T-helper 2 cell treated with Interferon-gamma antibody and Interleukin-4, amounts not matched to agents 5 μg/mL and 100 μg/mL, for 36 hours (primary cell): ENCODE measurements at regions not wholly inside any gene's neighbourhood (a gene's known extent, or its start where the extent isn't known, plus 50 kb on each side); places are given as distances from the start of the nearest gene placed in this dataset.

Source experiments
- DNase-seq: peaks from one replicate; pipeline ENCODE4 v3.0.0; 2021; ENCODE audit warnings: low spot score
- H3K27ac Mint-ChIP-seq: one replicate; pipeline ENCODE4 v1.8.0; 2021; ENCODE audit warnings: mild to moderate bottlenecking, mixed read lengths
- H3K27me3 Mint-ChIP-seq: one replicate; pipeline ENCODE4 v1.8.0; 2021; ENCODE audit warnings: low read depth, mixed read lengths
- H3K36me3 Mint-ChIP-seq: one replicate; pipeline ENCODE4 v1.8.0; 2021; ENCODE audit warnings: low read depth, mixed read lengths
- H3K4me1 Mint-ChIP-seq: one replicate; pipeline ENCODE4 v1.8.0; 2021; ENCODE audit warnings: low read depth, mixed read lengths
- H3K4me3 Mint-ChIP-seq: one replicate; pipeline ENCODE4 v1.8.0; 2022; ENCODE audit warnings: mild to moderate bottlenecking, moderate library complexity, mixed read lengths
- H3K9me3 Mint-ChIP-seq: one replicate; pipeline ENCODE4 v1.8.0; 2021; ENCODE audit warnings: mixed read lengths

GRCh38 chr18:47417807-47418206 is 166.3 kb upstream of the SKOR2 start:
- H3K9me3 Mint-ChIP-seq: no peaks in the 10 kb centered on the region
- peaks cover 21% of the 10 kb centered on the region for H3K27me3 Mint-ChIP-seq
- no peak for DNase-seq
- no peaks in the 10 kb centered on the region for H3K4me1 Mint-ChIP-seq
- H3K36me3 Mint-ChIP-seq: no peaks in the 10 kb centered on the region
- H3K4me3 Mint-ChIP-seq: no peak overlapping the region
- no peak overlapping the region for H3K27ac Mint-ChIP-seq

- Mint-ChIP-seq H3K27ac (no peak overlapping the region), H3K36me3 (no peaks in the 10 kb centered on the region), H3K9me3 (no peaks in the 10 kb centered on the region), H3K4me1 (no peaks in the 10 kb centered on the region), H3K4me3 (no peak overlapping the region), H3K27me3 (peaks cover 21% of the 10 kb centered on the region)
- no peak for DNase-seq
Observed at GRCh38 chr18:47415881-47416280, 164.4 kb upstream of the SKOR2 start.

- H3K4me1 Mint-ChIP-seq: no peaks in the 10 kb centered on the region
- no peaks in the 10 kb centered on the region for H3K36me3 Mint-ChIP-seq
- no peak for DNase-seq
- no peaks in the 10 kb centered on the region for H3K9me3 Mint-ChIP-seq
- H3K4me3 Mint-ChIP-seq: no peak overlapping the region
- peaks cover 13% of the 10 kb centered on the region for H3K27me3 Mint-ChIP-seq
- H3K27ac Mint-ChIP-seq: no peak overlapping the region
Observed at GRCh38 chr18:47413327-47413726, 161.9 kb upstream of the SKOR2 start.

GRCh38 chr18:47412924-47413323 is 161.5 kb upstream of the SKOR2 start:
- H3K4me3 Mint-ChIP-seq: no peak overlapping the region
- peaks cover 12% of the 10 kb centered on the region for H3K27me3 Mint-ChIP-seq
- no peaks in the 10 kb centered on the region for H3K36me3 Mint-ChIP-seq
- H3K27ac Mint-ChIP-seq: no peak overlapping the region
- DNase-seq: no peak
- H3K4me1 Mint-ChIP-seq: no peaks in the 10 kb centered on the region
- no peaks in the 10 kb centered on the region for H3K9me3 Mint-ChIP-seq

- H3K27me3 Mint-ChIP-seq: peaks cover 8% of the 10 kb centered on the region
- no peaks in the 10 kb centered on the region for H3K9me3 Mint-ChIP-seq
- H3K4me3 Mint-ChIP-seq: no peak overlapping the region
- DNase-seq: no peak
- no peaks in the 10 kb centered on the region for H3K36me3 Mint-ChIP-seq
- no peak overlapping the region for H3K27ac Mint-ChIP-seq
- no peaks in the 10 kb centered on the region for H3K4me1 Mint-ChIP-seq
Observed at GRCh38 chr18:47411159-47411558, 159.7 kb upstream of the SKOR2 start.

- H3K27me3 Mint-ChIP-seq: peaks cover 5% of the 10 kb centered on the region
- H3K27ac Mint-ChIP-seq: no peak overlapping the region
- no peaks in the 10 kb centered on the region for H3K4me1 Mint-ChIP-seq
- no peaks in the 10 kb centered on the region for H3K9me3 Mint-ChIP-seq
- no peak overlapping the region for H3K4me3 Mint-ChIP-seq
- no peak for DNase-seq
- no peaks in the 10 kb centered on the region for H3K36me3 Mint-ChIP-seq
Observed at GRCh38 chr18:47410139-47410538, 158.7 kb upstream of the SKOR2 start.

GRCh38 chr18:47409519-47409918 is 158.1 kb upstream of the SKOR2 start:
- no peak overlapping the region for H3K27ac Mint-ChIP-seq
- H3K36me3 Mint-ChIP-seq: no peaks in the 10 kb centered on the region
- H3K4me1 Mint-ChIP-seq: no peaks in the 10 kb centered on the region
- H3K4me3 Mint-ChIP-seq: no peak overlapping the region
- H3K9me3 Mint-ChIP-seq: no peaks in the 10 kb centered on the region
- no peak for DNase-seq
- H3K27me3 Mint-ChIP-seq: peaks cover 5% of the 10 kb centered on the region

GRCh38 chr18:47407736-47408135 is 156.3 kb upstream of the SKOR2 start:
- Mint-ChIP-seq H3K36me3 (no peaks in the 10 kb centered on the region), H3K27ac (no peak overlapping the region), H3K4me1 (no peaks in the 10 kb centered on the region), H3K9me3 (no peaks in the 10 kb centered on the region), H3K27me3 (no peaks in the 10 kb centered on the region), H3K4me3 (no peak overlapping the region)
- DNase-seq: no peak

GRCh38 chr18:47404845-47405244 is 153.4 kb upstream of the SKOR2 start:
- Mint-ChIP-seq H3K27me3 (no peaks in the 10 kb centered on the region), H3K4me1 (no peaks in the 10 kb centered on the region), H3K4me3 (no peak overlapping the region), H3K36me3 (no peaks in the 10 kb centered on the region), H3K9me3 (no peaks in the 10 kb centered on the region), H3K27ac (no peak overlapping the region)
- DNase-seq: no peak

GRCh38 chr18:47403949-47404348 is 152.5 kb upstream of the SKOR2 start:
- Mint-ChIP-seq H3K36me3 (no peaks in the 10 kb centered on the region), H3K9me3 (no peaks in the 10 kb centered on the region), H3K4me1 (no peaks in the 10 kb centered on the region), H3K27me3 (no peaks in the 10 kb centered on the region), H3K4me3 (no peak overlapping the region), H3K27ac (no peak overlapping the region)
- no peak for DNase-seq

GRCh38 chr18:47403317-47403716 is 151.9 kb upstream of the SKOR2 start:
- no peaks in the 10 kb centered on the region for H3K9me3 Mint-ChIP-seq
- H3K27ac Mint-ChIP-seq: no peak overlapping the region
- H3K4me1 Mint-ChIP-seq: no peaks in the 10 kb centered on the region
- no peak for DNase-seq
- no peak overlapping the region for H3K4me3 Mint-ChIP-seq
- no peaks in the 10 kb centered on the region for H3K36me3 Mint-ChIP-seq
- H3K27me3 Mint-ChIP-seq: no peaks in the 10 kb centered on the region

GRCh38 chr18:47399475-47399874 is 148.0 kb upstream of the SKOR2 start:
- H3K27me3 Mint-ChIP-seq: no peaks in the 10 kb centered on the region

GRCh38 chr18:47397671-47398319 is 146.3 kb upstream of the SKOR2 start:
- H3K27ac Mint-ChIP-seq: no peak overlapping the region
- H3K36me3 Mint-ChIP-seq: no peaks in the 10 kb centered on the region
- no peaks in the 10 kb centered on the region for H3K4me1 Mint-ChIP-seq
- no peaks in the 10 kb centered on the region for H3K27me3 Mint-ChIP-seq
- no peaks in the 10 kb centered on the region for H3K9me3 Mint-ChIP-seq
- no peak overlapping the region for H3K4me3 Mint-ChIP-seq
- no peak for DNase-seq

More at GRCh38 chr18:47399475-47399874, 148.0 kb upstream of the SKOR2 start:
- DNase-seq: no peak
- Mint-ChIP-seq H3K4me3 (no peak overlapping the region), H3K4me1 (no peaks in the 10 kb centered on the region), H3K27ac (no peak overlapping the region), H3K9me3 (no peaks in the 10 kb centered on the region), H3K36me3 (no peaks in the 10 kb centered on the region)

GRCh38 chr18:47391665-47392064 is 140.2 kb upstream of the SKOR2 start:
- no peaks in the 10 kb centered on the region for H3K36me3 Mint-ChIP-seq
- DNase-seq: no peak
- no peak overlapping the region for H3K4me3 Mint-ChIP-seq
- H3K4me1 Mint-ChIP-seq: no peaks in the 10 kb centered on the region
- no peak overlapping the region for H3K27ac Mint-ChIP-seq
- no peaks in the 10 kb centered on the region for H3K27me3 Mint-ChIP-seq
- no peaks in the 10 kb centered on the region for H3K9me3 Mint-ChIP-seq

GRCh38 chr18:47390410-47391024 is 139.1 kb upstream of the SKOR2 start:
- Mint-ChIP-seq H3K4me3 (no peak overlapping the region), H3K36me3 (no peaks in the 10 kb centered on the region), H3K9me3 (no peaks in the 10 kb centered on the region), H3K27me3 (no peaks in the 10 kb centered on the region), H3K27ac (no peak overlapping the region), H3K4me1 (no peaks in the 10 kb centered on the region)
- DNase-seq: no peak
